ENCODE measurements at regions not wholly inside any gene's neighbourhood (a gene's known extent, or its start where the extent isn't known, plus 50 kb on each side); places are given as distances from the start of the nearest gene placed in this dataset.

- no peaks in the 10 kb centered on the region for H4K20me1 ChIP-seq (ENCODE audit: insufficient read depth)
- H3K9me2 ChIP-seq (ENCODE audit: insufficient read depth, low read length) = no peaks in the 10 kb centered on the region
- H3K9me3 ChIP-seq (ENCODE audit: low read length) = no peaks in the 10 kb centered on the region
- no peak for TF ChIP-seq POLR2AphosphoS5 (IDR thresholded peaks at IDR 0.05)
- TF ChIP-seq TAF1 (IDR thresholded peaks at IDR 0.05; ENCODE audit: low read depth) = no peak
- no peak for TF ChIP-seq REST (IDR thresholded peaks at IDR 0.05; ENCODE audit: borderline replicate concordance)
- TF ChIP-seq EP300 (conservative IDR thresholded peaks at IDR 0.05; ENCODE audit: poor library complexity, severe bottlenecking) = no peak
- TF ChIP-seq RAD21 (conservative IDR thresholded peaks at IDR 0.05) = no peak
- TF ChIP-seq EZH2 (IDR thresholded peaks at IDR 0.05; ENCODE audit: borderline replicate concordance, insufficient read depth, low read length, poor library complexity, severe bottlenecking) = no peak
- no peak for TF ChIP-seq CTCF (IDR thresholded peaks at IDR 0.05; ENCODE audit: poor library complexity, severe bottlenecking)
- TF ChIP-seq SMC3 (conservative IDR thresholded peaks at IDR 0.05; ENCODE audit: poor library complexity) = no peak
- no peak for TF ChIP-seq MXI1 (conservative IDR thresholded peaks at IDR 0.05; ENCODE audit: poor library complexity, severe bottlenecking)
- no peaks in the 10 kb centered on the region for H3F3A ChIP-seq (ENCODE audit: insufficient read depth, low read length, poor library complexity, severe bottlenecking)
- no peaks in the 10 kb centered on the region for H3K36me3 ChIP-seq (ENCODE audit: insufficient read depth, low read length)
- no peak overlapping the region for H3K27ac ChIP-seq (ENCODE audit: low read length)
- no peak overlapping the region for H3K4me3 ChIP-seq (ENCODE audit: low read length)
- no peaks in the 10 kb centered on the region for H3K79me2 ChIP-seq (replicated peaks; ENCODE audit: insufficient read depth, low read length)
- no peaks in the 10 kb centered on the region for H3K27me3 ChIP-seq (ENCODE audit: insufficient read depth, low read depth, low read length)
- no peak overlapping the region for H3K4me2 ChIP-seq (ENCODE audit: low read length)
- H3K9ac ChIP-seq (ENCODE audit: low read length) = no peak overlapping the region
- no peak overlapping the region for H2AFZ ChIP-seq (ENCODE audit: low read depth, low read length)
These were observed 188.0 kb downstream of the EXOC5 start for GRCh38 chr14:57080691-57081090.

GRCh38 chr14:57078054-57078453, 190.7 kb downstream of the EXOC5 start:
- H3K79me2 ChIP-seq (replicated peaks; ENCODE audit: insufficient read depth, low read length) = no peaks in the 10 kb centered on the region
- H2AFZ ChIP-seq (ENCODE audit: low read depth, low read length) = no peak overlapping the region
- H3K4me2 ChIP-seq (ENCODE audit: low read length) = no peak overlapping the region
- H4K20me1 ChIP-seq (ENCODE audit: insufficient read depth) = no peaks in the 10 kb centered on the region
- no peaks in the 10 kb centered on the region for H3K9me2 ChIP-seq (ENCODE audit: insufficient read depth, low read length)
- no peaks in the 10 kb centered on the region for H3K27me3 ChIP-seq (ENCODE audit: insufficient read depth, low read depth, low read length)
- TF ChIP-seq POLR2AphosphoS5 (IDR thresholded peaks at IDR 0.05) (no peak), EZH2 (IDR thresholded peaks at IDR 0.05; ENCODE audit: borderline replicate concordance, insufficient read depth, low read length, poor library complexity, severe bottlenecking) (no peak), REST (IDR thresholded peaks at IDR 0.05; ENCODE audit: borderline replicate concordance) (no peak), EP300 (conservative IDR thresholded peaks at IDR 0.05; ENCODE audit: poor library complexity, severe bottlenecking) (no peak), MXI1 (conservative IDR thresholded peaks at IDR 0.05; ENCODE audit: poor library complexity, severe bottlenecking) (no peak), SMC3 (conservative IDR thresholded peaks at IDR 0.05; ENCODE audit: poor library complexity) (no peak), RAD21 (conservative IDR thresholded peaks at IDR 0.05) (no peak), CTCF (IDR thresholded peaks at IDR 0.05; ENCODE audit: poor library complexity, severe bottlenecking) (no peak), TAF1 (IDR thresholded peaks at IDR 0.05; ENCODE audit: low read depth) (no peak)
- H3K9ac ChIP-seq (ENCODE audit: low read length) = no peak overlapping the region
- H3F3A ChIP-seq (ENCODE audit: insufficient read depth, low read length, poor library complexity, severe bottlenecking) = no peaks in the 10 kb centered on the region
- H3K4me3 ChIP-seq (ENCODE audit: low read length) = no peak overlapping the region
- H3K27ac ChIP-seq (ENCODE audit: low read length) = no peak overlapping the region
- no peaks in the 10 kb centered on the region for H3K36me3 ChIP-seq (ENCODE audit: insufficient read depth, low read length)
- H3K9me3 ChIP-seq (ENCODE audit: low read length) = no peaks in the 10 kb centered on the region

Measured in neural cell (in vitro differentiated cells).